SK-N-SH (cell line): ENCODE measurements at regions not wholly inside any gene's neighbourhood (a gene's known extent, or its start where the extent isn't known, plus 50 kb on each side); places are given as distances from the start of the nearest gene placed in this dataset.
A peak's percentile ranks its signal among the peaks of the same experiment; 100 is the strongest.

ENCODE experiments used
- CTCF ChIA-PET: fragments of 300-600, 350-600 bp; formaldehyde crosslinking; extraction: SDS; loops from one replicate; lab custom pipeline; 2021; lab: Yijun Ruan, JAX
- POLR2A ChIA-PET: fragments of 350-600 bp; sonication (Branson Sonifier 250); formaldehyde crosslinking; extraction: SDS; loops from one replicate; lab custom pipeline; 2020; ENCODE audit warnings: antibody characterized with exemption, inconsistent platforms; lab: Yijun Ruan, JAX
- DNase-seq: peaks from one replicate; pipeline ENCODE4 v3.0.0; 2012
- H2AFZ ChIP-seq: fragments of 200-600 bp; sonication (generic); 2 replicates; pipeline ENCODE4 v1.8.1; 2016; ENCODE audit warnings: antibody characterized with exemption, mild to moderate bottlenecking, low read depth
- H3F3A ChIP-seq: fragments of 200-600 bp; sonication (generic); replicated peaks from 2 replicates; pipeline ENCODE3; 2016; ENCODE audit warnings: antibody characterized with exemption, mild to moderate bottlenecking; ENCODE audit not compliant: insufficient read depth
- H3K27ac ChIP-seq, 2 experiments: fragments of 200-500 bp in 1 of 2; fragments of 200-600 bp in 1 of 2; sonication (Bioruptor generic) in 1 of 2; sonication (generic), shearing (Covaris generic) in 1 of 2; 2 replicates each; pipeline versions ENCODE4 v1.5.1 to v1.6.1; 2014 to 2016; ENCODE audit warnings: low read depth in 2 of 2, inconsistent platforms in 1 of 2, low read length in 1 of 2, mild to moderate bottlenecking in 1 of 2, mixed read lengths in 1 of 2
- H3K27me3 ChIP-seq: fragments of 200-600 bp; sonication (generic), shearing (Covaris generic); 2 replicates; pipeline ENCODE4 v1.6.1; 2016; ENCODE audit warnings: mixed run types; ENCODE audit not compliant: insufficient read depth
- H3K36me3 ChIP-seq, 2 experiments: fragments of 200-500 bp in 1 of 2; fragments of 200-600 bp in 1 of 2; sonication (Bioruptor generic) in 1 of 2; sonication (generic) in 1 of 2; replicated peaks in 1 of 2; 2 replicates each; pipeline versions ENCODE3 to v1.5.1; 2014 to 2016; ENCODE audit warnings: low read length in 1 of 2, mild to moderate bottlenecking in 1 of 2; ENCODE audit not compliant: insufficient read depth in 2 of 2, control insufficient read depth in 1 of 2
- H3K4me1 ChIP-seq, 2 experiments: fragments of 200-500 bp in 1 of 2; fragments of 200-600 bp in 1 of 2; sonication (Bioruptor generic) in 1 of 2; sonication (generic), shearing (Covaris generic) in 1 of 2; 2 replicates each; pipeline versions ENCODE4 v1.5.1 to v1.6.1; 2014 to 2016; ENCODE audit warnings: low read depth in 1 of 2, low read length in 1 of 2, mixed run types in 1 of 2; ENCODE audit not compliant: insufficient read depth in 2 of 2, control insufficient read depth in 1 of 2
- H3K4me2 ChIP-seq: fragments of 200-600 bp; sonication (generic), shearing (Covaris generic); 2 replicates; pipeline ENCODE4 v1.6.1; 2017; ENCODE audit warnings: mixed run types
- H3K4me3 ChIP-seq, 2 experiments: fragments of 200-500 bp in 1 of 2; fragments of 200-600 bp in 1 of 2; sonication (Bioruptor generic) in 1 of 2; sonication (generic), shearing (Covaris generic) in 1 of 2; 2 replicates each; pipeline versions ENCODE4 v1.5.1 to v1.8.1; 2014 to 2016; ENCODE audit warnings: low read depth in 2 of 2, inconsistent platforms in 1 of 2, low read length in 1 of 2, mild to moderate bottlenecking in 1 of 2, mixed read lengths in 1 of 2, moderate library complexity in 1 of 2
- H3K79me2 ChIP-seq: fragments of 200-600 bp; sonication (generic); 2 replicates; pipeline ENCODE4 v1.8.1; 2017; ENCODE audit warnings: mild to moderate bottlenecking; ENCODE audit not compliant: insufficient read depth
- H3K9ac ChIP-seq: fragments of 200-600 bp; sonication (generic); 2 replicates; pipeline ENCODE4 v1.6.1; 2017; ENCODE audit warnings: mixed run types
- H3K9me2 ChIP-seq: fragments of 200-600 bp; sonication (generic); 2 replicates; pipeline ENCODE4 v1.6.1; 2017; ENCODE audit warnings: mixed run types
- H3K9me3 ChIP-seq: fragments of 200-600 bp; sonication (generic); 2 replicates; pipeline ENCODE4 v1.6.1; 2017; ENCODE audit warnings: mixed run types, mild to moderate bottlenecking, moderate library complexity
- H4K20me1 ChIP-seq: fragments of 200-600 bp; sonication (generic); 2 replicates; pipeline ENCODE4 v1.6.1; 2017; ENCODE audit warnings: mild to moderate bottlenecking, mixed run types; ENCODE audit not compliant: insufficient read depth
- CHD2 ChIP-seq: fragments of 150-350 bp; IDR thresholded peaks from 2 replicates; pipeline ENCODE4 v1.6.1; 2018; ENCODE audit warnings: low read length; ENCODE audit not compliant: partially characterized antibody
- CTCF ChIP-seq: fragments of 200-600 bp; sonication (generic); IDR thresholded peaks from 2 replicates; pipeline ENCODE4 v1.6.1; 2017; ENCODE audit warnings: antibody characterized with exemption, mild to moderate bottlenecking, moderate library complexity
- EP300 ChIP-seq, 2 experiments: IDR thresholded peaks; 2 replicates each; pipeline versions ENCODE4 v1.4.0 to v1.6.1; 2012; ENCODE audit warnings: borderline replicate concordance in 1 of 2, low read depth in 1 of 2, low read length in 1 of 2
- FOXJ3 ChIP-seq: sonication (generic); formaldehyde crosslinking; IDR thresholded peaks from 2 replicates; pipeline ENCODE4 v1.5.1; 2020; ENCODE audit warnings: mild to moderate bottlenecking, missing genetic modification reagents
- FOXM1 ChIP-seq: IDR thresholded peaks from 2 replicates; pipeline ENCODE4 v1.4.0; 2012; ENCODE audit warnings: low read depth, mild to moderate bottlenecking
- GABPA ChIP-seq: IDR thresholded peaks from 2 replicates; pipeline ENCODE4 v1.4.0; 2012; ENCODE audit warnings: low read depth, mild to moderate bottlenecking
- GATA2 ChIP-seq: sonication (generic); formaldehyde crosslinking; IDR thresholded peaks from 2 replicates; pipeline ENCODE4 v1.5.0; 2020; ENCODE audit warnings: mild to moderate bottlenecking, missing genetic modification reagents
- JUND ChIP-seq: IDR thresholded peaks from 2 replicates; pipeline ENCODE4 v1.4.0; 2012
- MXI1 ChIP-seq: IDR thresholded peaks from 2 replicates; pipeline ENCODE4 v1.6.1; 2012; ENCODE audit warnings: mild to moderate bottlenecking, low read depth, low read length, improper control_type of control experiment
- NFIC ChIP-seq: IDR thresholded peaks from 2 replicates; pipeline ENCODE4 v1.4.0; 2012; ENCODE audit warnings: borderline replicate concordance
- POLR2AphosphoS5 ChIP-seq: IDR thresholded peaks from 2 replicates; pipeline ENCODE4 v1.6.1; 2012; ENCODE audit warnings: low read depth, low read length
- RAD21 ChIP-seq: IDR thresholded peaks from 2 replicates; pipeline ENCODE4 v1.6.1; 2012; ENCODE audit warnings: mild to moderate bottlenecking, low read length
- RCOR1 ChIP-seq: fragments of 150-350 bp; IDR thresholded peaks from 2 replicates; pipeline ENCODE4 v1.6.1; 2017; ENCODE audit warnings: antibody characterized with exemption, low read length
- TCF12 ChIP-seq: IDR thresholded peaks from 2 replicates; pipeline ENCODE4 v1.4.0; 2012
- USF2 ChIP-seq: fragments of 150-350 bp; IDR thresholded peaks from 2 replicates; pipeline ENCODE4 v1.6.1; 2017; ENCODE audit warnings: antibody characterized with exemption, low read length, low read depth, borderline replicate concordance
- ZBTB33 ChIP-seq: IDR thresholded peaks from 2 replicates; pipeline ENCODE4 v1.4.0; 2012; ENCODE audit warnings: low read depth, borderline replicate concordance
- WGBS: methylation state at CpG from one replicate; pipeline ENCODE4 v1.1.6; 2017; ENCODE audit warnings: low lambda C conversion rate; 5-methylcytosine and 5-hydroxymethylcytosine counted together
- TF ChIP-seq, protein P1 (sequence below): IDR thresholded peaks from 2 replicates; pipeline ENCODE4 v1.6.1; 2012; ENCODE audit warnings: mild to moderate bottlenecking, low read depth, low read length, moderate library complexity

DNA sequence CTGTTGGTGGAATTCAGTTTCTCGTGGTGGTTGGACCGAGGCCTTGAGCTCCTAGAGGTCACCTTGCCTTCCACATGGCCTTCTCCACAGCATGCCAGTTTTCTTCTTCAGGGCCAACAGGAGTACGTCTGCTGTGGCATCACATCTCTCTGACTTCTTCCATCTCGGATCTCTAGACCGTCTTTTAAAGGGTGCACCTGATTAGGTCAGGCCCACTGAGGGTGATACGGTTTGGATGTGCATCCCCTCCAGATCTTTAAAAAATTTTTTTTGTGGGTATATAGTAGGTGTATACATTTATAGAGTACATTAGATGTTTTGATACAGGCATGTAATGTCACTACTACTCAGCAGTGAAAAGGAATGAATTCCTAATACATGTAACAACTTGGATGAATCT lies 58.3 kb upstream of the BRD7 start (continued):
- TF ChIP-seq GABPA (no peak), FOXJ3 (CRISPR knock-in tag) (no peak), JUND (no peak), NFIC (no peak)

GRCh38 chr16:50425648-50426047 lies 56.9 kb upstream of the BRD7 start:
- H3K9ac ChIP-seq: no peak overlapping the region
- H3K4me2 ChIP-seq: no peak overlapping the region
- no peaks in the 10 kb centered on the region for H3K9me3 ChIP-seq
- H2AFZ ChIP-seq: no peak overlapping the region
- H3K9me2 ChIP-seq: no peaks in the 10 kb centered on the region
- H4K20me1 ChIP-seq: no peaks in the 10 kb centered on the region
- H3F3A ChIP-seq: no peaks in the 10 kb centered on the region
- no peaks in the 10 kb centered on the region for H3K27me3 ChIP-seq
- DNase-seq: peak; percentile 74
- H3K79me2 ChIP-seq: no peaks in the 10 kb centered on the region
- peak overlapping the region in 1 of 2 experiments; percentile 93; a peak in 2 of 4 replicates for H3K27ac ChIP-seq
- H3K36me3 ChIP-seq: no peaks in the 10 kb centered on the region
- no peak overlapping the region for H3K4me3 ChIP-seq
- TF ChIP-seq CTCF (no peak), MXI1 (peak; percentile 93), FOXJ3 (CRISPR knock-in tag) (peak; percentile 97), TCF12 (peak; percentile 48), RCOR1 (peak; percentile 95), RAD21 (peak; percentile 23; the same call in 1 of the 2 replicates), GABPA (no peak), GATA2 (peak; percentile 99), USF2 (no peak), EP300 (IDR thresholded peaks at IDR 0.05; ENCODE audit: borderline replicate concordance in 1 of 2, low read depth in 1 of 2, low read length in 1 of 2) (peak in 1 of 2 experiments; percentile 98; a peak in 2 of 4 replicates), CHD2 (peak; percentile 89)
- TF ChIP-seq, all 33 proteins: peak for 8
- POLR2A ChIA-PET: interaction anchor here (0.9 to 1.9 kb wide), 4 partner anchors 36 to 51 kb away, joined by 3 to 13 read pairs (median 6); no protein-coding TSS in a partner anchor
- CTCF ChIA-PET: interaction anchor here (0.8 to 2.0 kb wide), 9 partner anchors 25 to 380 kb away, joined by 3 to 7 read pairs (median 3); no protein-coding TSS in a partner anchor
- 8% methylated on average over 8 of the region's 8 CpGs for WGBS
- peaks cover 0 to 32% of the 10 kb centered on the region in 2 experiments; a peak in 2 of 4 replicates for H3K4me1 ChIP-seq

DNA sequence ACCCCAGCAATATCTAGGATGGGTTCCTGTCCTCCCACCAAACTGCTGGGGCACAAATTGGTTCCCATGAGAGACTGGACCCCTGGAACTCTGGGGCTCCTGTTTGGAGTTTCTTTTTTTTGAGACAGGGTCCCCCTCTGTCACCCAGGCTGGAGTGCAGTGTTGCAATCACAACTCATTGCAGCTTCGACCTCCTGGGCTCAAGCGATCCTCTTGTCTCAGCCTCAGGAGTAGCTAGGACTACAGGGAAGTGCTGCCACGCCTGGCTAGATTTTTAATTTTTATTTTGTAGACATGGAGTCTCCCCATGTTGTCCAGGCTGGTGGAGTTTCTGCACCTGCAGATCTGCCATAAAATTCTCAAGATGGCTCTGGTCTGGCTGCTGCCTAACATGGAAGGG lies 56.3 kb upstream of the BRD7 start:
- WGBS: 35% methylated on average over 3 of the region's 3 CpGs
- no peak for TF ChIP-seq ZBTB33
- TF ChIP-seq, protein P1, sequence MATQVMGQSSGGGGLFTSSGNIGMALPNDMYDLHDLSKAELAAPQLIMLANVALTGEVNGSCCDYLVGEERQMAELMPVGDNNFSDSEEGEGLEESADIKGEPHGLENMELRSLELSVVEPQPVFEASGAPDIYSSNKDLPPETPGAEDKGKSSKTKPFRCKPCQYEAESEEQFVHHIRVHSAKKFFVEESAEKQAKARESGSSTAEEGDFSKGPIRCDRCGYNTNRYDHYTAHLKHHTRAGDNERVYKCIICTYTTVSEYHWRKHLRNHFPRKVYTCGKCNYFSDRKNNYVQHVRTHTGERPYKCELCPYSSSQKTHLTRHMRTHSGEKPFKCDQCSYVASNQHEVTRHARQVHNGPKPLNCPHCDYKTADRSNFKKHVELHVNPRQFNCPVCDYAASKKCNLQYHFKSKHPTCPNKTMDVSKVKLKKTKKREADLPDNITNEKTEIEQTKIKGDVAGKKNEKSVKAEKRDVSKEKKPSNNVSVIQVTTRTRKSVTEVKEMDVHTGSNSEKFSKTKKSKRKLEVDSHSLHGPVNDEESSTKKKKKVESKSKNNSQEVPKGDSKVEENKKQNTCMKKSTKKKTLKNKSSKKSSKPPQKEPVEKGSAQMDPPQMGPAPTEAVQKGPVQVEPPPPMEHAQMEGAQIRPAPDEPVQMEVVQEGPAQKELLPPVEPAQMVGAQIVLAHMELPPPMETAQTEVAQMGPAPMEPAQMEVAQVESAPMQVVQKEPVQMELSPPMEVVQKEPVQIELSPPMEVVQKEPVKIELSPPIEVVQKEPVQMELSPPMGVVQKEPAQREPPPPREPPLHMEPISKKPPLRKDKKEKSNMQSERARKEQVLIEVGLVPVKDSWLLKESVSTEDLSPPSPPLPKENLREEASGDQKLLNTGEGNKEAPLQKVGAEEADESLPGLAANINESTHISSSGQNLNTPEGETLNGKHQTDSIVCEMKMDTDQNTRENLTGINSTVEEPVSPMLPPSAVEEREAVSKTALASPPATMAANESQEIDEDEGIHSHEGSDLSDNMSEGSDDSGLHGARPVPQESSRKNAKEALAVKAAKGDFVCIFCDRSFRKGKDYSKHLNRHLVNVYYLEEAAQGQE: no peak
- TF ChIP-seq RCOR1: no peak
- no peak for TF ChIP-seq NFIC
- no peak for TF ChIP-seq POLR2AphosphoS5
- no peak for TF ChIP-seq FOXM1
- TF ChIP-seq GABPA: no peak

More for the DNA sequence above, 56.3 kb upstream of the BRD7 start:
- Histone ChIP-seq H3K4me1 (peaks cover 0 to 26% of the 10 kb centered on the region in 2 experiments; a peak in 2 of 4 replicates), H3K4me2 (no peak overlapping the region), H3K9me2 (no peaks in the 10 kb centered on the region), H3K36me3 (no peaks in the 10 kb centered on the region), H3F3A (no peaks in the 10 kb centered on the region), H3K9me3 (no peaks in the 10 kb centered on the region), H3K27ac (peak overlapping the region in 1 of 2 experiments; percentile 93; a peak in 2 of 4 replicates), H2AFZ (no peak overlapping the region), H3K79me2 (no peaks in the 10 kb centered on the region), H3K27me3 (no peaks in the 10 kb centered on the region), H4K20me1 (no peaks in the 10 kb centered on the region), H3K9ac (no peak overlapping the region), H3K4me3 (no peak overlapping the region)
- POLR2A ChIA-PET: interaction anchor here (0.9 to 1.9 kb wide), 4 partner anchors 35 to 50 kb away, joined by 3 to 13 read pairs (median 6); no protein-coding TSS in a partner anchor
- DNase-seq: no peak
- CTCF ChIA-PET: interaction anchor here (0.8 to 2.0 kb wide), 9 partner anchors 25 to 380 kb away, joined by 3 to 7 read pairs (median 3); no protein-coding TSS in a partner anchor
